Gastroesophageal sphincter (tissue), 4 donors: ENCODE measurements at regions not wholly inside any gene's neighbourhood (a gene's known extent, or its start where the extent isn't known, plus 50 kb on each side); places are given as distances from the start of the nearest gene placed in this dataset.
"Not testable (repeated sequence)": the region's sequence is repeated elsewhere in the genome, so short reads cannot be mapped to it uniquely, and the experiment has no call there.

Experiments used
- ATAC-seq: fragments of 150-250 bp; one replicate; pipeline ENCODE4 v1.9.1; 2016; ENCODE audit warnings: mild to moderate bottlenecking, moderate library complexity
- H3K27ac ChIP-seq, 4 donors: fragments of 200-600 bp; sonication (generic) in 3 of 4; 1 replicate in 3 of 4; 2 replicates in 1 of 4; pipeline ENCODE4 v1.5.1; 2016 to 2019
- H3K27me3 ChIP-seq: fragments of 200-600 bp; sonication (generic); one replicate; pipeline ENCODE4 v1.5.1; 2019
- H3K36me3 ChIP-seq, 2 donors: fragments of 200-600 bp; sonication (generic); one replicate each; pipeline ENCODE4 v1.5.1; 2019; ENCODE audit warnings: control low read depth in 1 of 2
- H3K4me1 ChIP-seq, 3 donors: fragments of 200-600 bp; sonication (generic); 1 replicate in 2 of 3; 2 replicates in 1 of 3; pipeline ENCODE4 v1.5.1; 2016 to 2019; ENCODE audit warnings: control low read depth in 2 of 3
- H3K4me3 ChIP-seq, 2 donors: fragments of 200-600 bp; sonication (generic); one replicate each; pipeline ENCODE4 v1.5.1; 2019; ENCODE audit warnings: mild to moderate bottlenecking in 1 of 2, moderate library complexity in 1 of 2
- H3K9me3 ChIP-seq, 3 donors: fragments of 200-600 bp; sonication (generic); one replicate each; pipeline ENCODE4 v1.5.1; 2017 to 2019; ENCODE audit warnings: control low read depth in 2 of 3
- EP300 ChIP-seq: sonication (generic); formaldehyde crosslinking; IDR thresholded peaks from one replicate; pipeline ENCODE4 v1.6.1; 2017; ENCODE audit warnings: antibody characterized with exemption, mild to moderate bottlenecking
- POLR2A ChIP-seq, 2 donors: fragments of 450-650 bp; IDR thresholded peaks; one replicate each; pipeline ENCODE4 v1.6.1; 2017; ENCODE audit warnings: antibody characterized with exemption in 2 of 2, mild to moderate bottlenecking in 2 of 2, moderate library complexity in 1 of 2
- POLR2AphosphoS5 ChIP-seq: sonication (generic); formaldehyde crosslinking; IDR thresholded peaks from one replicate; pipeline ENCODE4 v1.6.1; 2017; ENCODE audit warnings: antibody characterized with exemption
- WGBS, 2 donors: methylation state at CpG; one replicate each; pipeline ENCODE4 v1.1.5; 2018; ENCODE audit warnings: low coverage in 1 of 2; 5-methylcytosine and 5-hydroxymethylcytosine counted together
- TF ChIP-seq, protein P1 (sequence below), 4 experiments: fragments of 200-600 bp in 2 of 4; fragments of 450-650 bp in 2 of 4; sonication (generic) in 1 of 4; IDR thresholded peaks; one replicate each; pipeline ENCODE4 v1.5.1; 2017 to 2019; ENCODE audit warnings: antibody characterized with exemption in 4 of 4, mild to moderate bottlenecking in 2 of 4, moderate library complexity in 2 of 4

GRCh38 chr5:71789746-71790145, 70.7 kb downstream of the CARTPT start:
- TF ChIP-seq EP300 (no peak), POLR2A (IDR thresholded peaks at IDR 0.05) (no peak), POLR2AphosphoS5 (no peak)
- TF ChIP-seq, protein P1, sequence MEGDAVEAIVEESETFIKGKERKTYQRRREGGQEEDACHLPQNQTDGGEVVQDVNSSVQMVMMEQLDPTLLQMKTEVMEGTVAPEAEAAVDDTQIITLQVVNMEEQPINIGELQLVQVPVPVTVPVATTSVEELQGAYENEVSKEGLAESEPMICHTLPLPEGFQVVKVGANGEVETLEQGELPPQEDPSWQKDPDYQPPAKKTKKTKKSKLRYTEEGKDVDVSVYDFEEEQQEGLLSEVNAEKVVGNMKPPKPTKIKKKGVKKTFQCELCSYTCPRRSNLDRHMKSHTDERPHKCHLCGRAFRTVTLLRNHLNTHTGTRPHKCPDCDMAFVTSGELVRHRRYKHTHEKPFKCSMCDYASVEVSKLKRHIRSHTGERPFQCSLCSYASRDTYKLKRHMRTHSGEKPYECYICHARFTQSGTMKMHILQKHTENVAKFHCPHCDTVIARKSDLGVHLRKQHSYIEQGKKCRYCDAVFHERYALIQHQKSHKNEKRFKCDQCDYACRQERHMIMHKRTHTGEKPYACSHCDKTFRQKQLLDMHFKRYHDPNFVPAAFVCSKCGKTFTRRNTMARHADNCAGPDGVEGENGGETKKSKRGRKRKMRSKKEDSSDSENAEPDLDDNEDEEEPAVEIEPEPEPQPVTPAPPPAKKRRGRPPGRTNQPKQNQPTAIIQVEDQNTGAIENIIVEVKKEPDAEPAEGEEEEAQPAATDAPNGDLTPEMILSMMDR (IDR thresholded peaks at IDR 0.05): no peak
- Histone ChIP-seq H3K4me3 (no peak overlapping the region), H3K4me1 (no peaks in the 10 kb centered on the region), H3K9me3 (peaks cover 0 to 5% (median 0%) of the 10 kb centered on the region in 3 donors), H3K36me3 (no peaks in the 10 kb centered on the region), H3K27me3 (no peaks in the 10 kb centered on the region), H3K27ac (no peak overlapping the region)
- 80 to 84% methylated on average over 1 to 2 of the region's 4 CpGs for WGBS, 2 donors
- ATAC-seq: no peak

- Histone ChIP-seq H3K4me3 (no peak overlapping the region), H3K4me1 (no peaks in the 10 kb centered on the region), H3K36me3 (no peaks in the 10 kb centered on the region), H3K27ac (no peak overlapping the region), H3K27me3 (no peaks in the 10 kb centered on the region), H3K9me3 (peaks cover 0 to 5% (median 0%) of the 10 kb centered on the region in 3 donors)
- whole genome bisulfite sequencing, 2 donors: 0% methylated on average over 1 of the region's 7 CpGs; no CpG with 5 or more reads in 1 of the 2 donors
- TF ChIP-seq POLR2A (IDR thresholded peaks at IDR 0.05): no peak
- TF ChIP-seq, protein P1 (IDR thresholded peaks at IDR 0.05): no peak
- ATAC-seq: no peak
Observed at GRCh38 chr5:71790433-71790832, 71.4 kb downstream of the CARTPT start.

GRCh38 chr5:71792041-71792440, 73.0 kb downstream of the CARTPT start:
- ATAC-seq, H3K4me1 ChIP-seq, H3K27me3 ChIP-seq, H3K36me3 ChIP-seq, H3K9me3 ChIP-seq, H3K27ac ChIP-seq, H3K4me3 ChIP-seq: not testable (repeated sequence)
- WGBS, 2 donors: 83 to 100% methylated on average over 1 to 2 of the region's 2 CpGs

DNA sequence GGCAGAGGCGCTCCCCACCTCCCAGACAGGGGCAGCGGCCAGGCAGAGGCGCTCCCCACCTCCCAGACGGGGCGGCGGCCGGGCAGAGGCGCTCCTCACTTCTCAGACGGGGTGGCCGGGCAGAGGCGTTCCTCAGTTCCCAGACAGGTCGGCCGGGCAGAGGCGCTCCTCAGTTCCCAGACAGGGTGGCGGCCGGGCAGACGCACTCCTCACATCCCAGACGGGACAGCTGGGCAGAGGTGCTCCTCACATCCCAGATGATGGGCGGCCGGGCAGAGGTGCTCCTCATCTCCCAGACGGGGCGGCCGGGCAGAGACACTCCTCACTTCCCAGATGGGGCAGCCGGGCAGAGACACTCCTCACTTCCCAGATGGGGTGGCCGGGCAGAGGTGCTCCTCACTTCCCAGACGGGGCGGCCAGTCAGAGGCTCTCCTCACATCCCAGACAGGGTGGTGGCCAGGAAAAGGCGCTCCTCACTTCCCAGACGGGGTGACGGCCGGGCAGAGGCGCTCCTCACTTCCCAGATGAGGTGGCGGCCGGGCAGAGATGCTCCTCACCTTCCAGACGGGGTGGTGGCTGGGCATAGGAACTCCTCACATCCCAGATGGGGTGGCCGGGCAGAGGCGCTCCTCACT, 75.1 kb downstream of the CARTPT start:
- Histone ChIP-seq H3K27me3 (no peaks in the 10 kb centered on the region), H3K36me3 (no peaks in the 10 kb centered on the region), H3K9me3 (peaks cover 0 to 5% (median 0%) of the 10 kb centered on the region in 3 donors), H3K4me1 (no peaks in the 10 kb centered on the region), H3K27ac (no peak overlapping the region), H3K4me3 (no peak overlapping the region)
- TF ChIP-seq POLR2AphosphoS5 (no peak), POLR2A (IDR thresholded peaks at IDR 0.05) (no peak), EP300 (no peak)
- TF ChIP-seq, protein P1 (IDR thresholded peaks at IDR 0.05): no peak
- no peak for ATAC-seq
- no CpG with 5 or more reads among the region's 37 CpGs for WGBS, 2 donors

GRCh38 chr5:71802673-71803072, 83.6 kb downstream of the CARTPT start:
- WGBS, 2 donors: 67 to 78% methylated on average over 4 of the region's 4 CpGs
- Histone ChIP-seq H3K27ac (no peak overlapping the region), H3K36me3 (no peaks in the 10 kb centered on the region), H3K9me3 (no peaks in the 10 kb centered on the region), H3K4me3 (no peak overlapping the region), H3K4me1 (no peaks in the 10 kb centered on the region), H3K27me3 (no peaks in the 10 kb centered on the region)
- TF ChIP-seq POLR2A (IDR thresholded peaks at IDR 0.05) (no peak), POLR2AphosphoS5 (no peak), EP300 (no peak)
- TF ChIP-seq, protein P1 (IDR thresholded peaks at IDR 0.05): no peak
- no peak for ATAC-seq
